SK-N-SH treated with all-trans-retinoic acid at 6 μM for 48 hours (cell line): ENCODE measurements at regions not wholly inside any gene's neighbourhood (a gene's known extent, or its start where the extent isn't known, plus 50 kb on each side); places are given as distances from the start of the nearest gene placed in this dataset.

Source experiments
- ZNF70 ChIP-seq: fragments of 450-650 bp; formaldehyde crosslinking; IDR thresholded peaks from 2 replicates; pipeline ENCODE4 v1.5.0; 2020; ENCODE audit warnings: mild to moderate bottlenecking, moderate library complexity
- TF ChIP-seq, protein P1 (sequence below): fragments of 250-450 bp; sonication (Bioruptor Pico); IDR thresholded peaks from 2 replicates; pipeline ENCODE4 v1.8.0; 2020; ENCODE audit warnings: mild to moderate bottlenecking, moderate library complexity, borderline replicate concordance

DNA sequence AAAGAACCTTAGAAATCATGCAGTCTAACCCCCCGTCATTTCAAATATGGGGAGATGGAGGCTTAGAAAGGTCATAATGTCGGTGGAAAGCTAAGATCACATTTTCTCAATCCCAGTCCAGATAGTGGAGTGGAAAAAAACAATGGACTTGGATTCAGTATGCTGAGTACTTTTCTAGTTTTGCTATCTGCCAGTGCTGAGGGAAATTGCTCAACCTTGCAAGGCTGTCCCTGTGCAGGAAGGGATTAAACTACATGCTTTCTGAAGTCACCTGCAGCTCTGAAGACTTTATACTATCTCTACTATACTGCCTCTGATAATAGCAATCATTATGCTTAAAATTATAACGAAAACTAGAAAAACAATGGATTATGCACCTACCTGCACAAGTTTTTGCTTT lies 272.8 kb downstream of the LRIG3 start:
- TF ChIP-seq ZNF70 (CRISPR knock-in tag) = no peak
- TF ChIP-seq, protein P1, sequence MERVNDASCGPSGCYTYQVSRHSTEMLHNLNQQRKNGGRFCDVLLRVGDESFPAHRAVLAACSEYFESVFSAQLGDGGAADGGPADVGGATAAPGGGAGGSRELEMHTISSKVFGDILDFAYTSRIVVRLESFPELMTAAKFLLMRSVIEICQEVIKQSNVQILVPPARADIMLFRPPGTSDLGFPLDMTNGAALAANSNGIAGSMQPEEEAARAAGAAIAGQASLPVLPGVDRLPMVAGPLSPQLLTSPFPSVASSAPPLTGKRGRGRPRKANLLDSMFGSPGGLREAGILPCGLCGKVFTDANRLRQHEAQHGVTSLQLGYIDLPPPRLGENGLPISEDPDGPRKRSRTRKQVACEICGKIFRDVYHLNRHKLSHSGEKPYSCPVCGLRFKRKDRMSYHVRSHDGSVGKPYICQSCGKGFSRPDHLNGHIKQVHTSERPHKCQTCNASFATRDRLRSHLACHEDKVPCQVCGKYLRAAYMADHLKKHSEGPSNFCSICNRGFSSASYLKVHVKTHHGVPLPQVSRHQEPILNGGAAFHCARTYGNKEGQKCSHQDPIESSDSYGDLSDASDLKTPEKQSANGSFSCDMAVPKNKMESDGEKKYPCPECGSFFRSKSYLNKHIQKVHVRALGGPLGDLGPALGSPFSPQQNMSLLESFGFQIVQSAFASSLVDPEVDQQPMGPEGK (CRISPR knock-in tag) = no peak
